ENCODE measurements at regions not wholly inside any gene's neighbourhood (a gene's known extent, or its start where the extent isn't known, plus 50 kb on each side); places are given as distances from the start of the nearest gene placed in this dataset.

DNA sequence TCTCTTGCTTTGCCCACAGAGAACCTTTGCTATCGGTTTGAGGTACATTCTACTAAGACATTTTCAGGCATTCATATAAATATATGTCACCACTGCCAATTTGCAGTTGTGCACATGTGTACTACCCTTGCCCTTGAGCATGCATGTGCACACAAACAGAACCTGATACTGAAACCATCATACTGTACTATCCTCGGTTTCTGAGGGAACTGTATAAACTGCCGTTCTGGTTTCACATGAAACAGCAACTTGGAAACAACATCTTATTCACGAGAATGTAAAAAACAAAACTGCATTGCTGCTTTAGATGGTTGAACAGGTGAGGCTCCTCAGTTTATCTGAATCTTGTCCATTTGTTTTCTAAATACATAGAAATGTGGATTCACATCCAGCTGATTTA lies 151.2 kb upstream of the TMEM170B start:
- TF ChIP-seq EZH2 (IDR thresholded peaks at IDR 0.05; ENCODE audit: borderline replicate concordance, low read length) = no peak
- TF ChIP-seq CTCF (IDR thresholded peaks at IDR 0.05; ENCODE audit: low read length) = no peak
